ENCODE measurements at regions not wholly inside any gene's neighbourhood (a gene's known extent, or its start where the extent isn't known, plus 50 kb on each side); places are given as distances from the start of the nearest gene placed in this dataset.

DNA sequence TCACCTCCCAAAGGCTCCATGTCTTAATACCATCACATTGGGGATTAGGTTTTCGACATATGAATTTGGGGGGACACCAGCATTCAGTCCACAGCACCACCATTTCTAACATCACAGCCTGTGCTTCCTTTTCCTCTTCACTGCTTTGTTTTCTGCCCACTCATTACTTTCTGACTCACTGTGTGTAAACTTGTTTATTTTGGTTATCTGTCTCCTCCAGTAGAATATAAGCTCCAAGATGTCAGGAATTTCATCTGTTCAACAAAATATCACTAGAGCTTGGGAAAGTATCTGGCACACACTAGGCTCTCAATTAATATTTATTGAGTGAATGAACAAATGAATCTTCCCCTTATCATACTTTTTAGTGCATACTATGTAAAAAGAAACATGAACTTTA is 152.0 kb downstream of the NUFIP1 start:
- TF ChIP-seq, protein P1, sequence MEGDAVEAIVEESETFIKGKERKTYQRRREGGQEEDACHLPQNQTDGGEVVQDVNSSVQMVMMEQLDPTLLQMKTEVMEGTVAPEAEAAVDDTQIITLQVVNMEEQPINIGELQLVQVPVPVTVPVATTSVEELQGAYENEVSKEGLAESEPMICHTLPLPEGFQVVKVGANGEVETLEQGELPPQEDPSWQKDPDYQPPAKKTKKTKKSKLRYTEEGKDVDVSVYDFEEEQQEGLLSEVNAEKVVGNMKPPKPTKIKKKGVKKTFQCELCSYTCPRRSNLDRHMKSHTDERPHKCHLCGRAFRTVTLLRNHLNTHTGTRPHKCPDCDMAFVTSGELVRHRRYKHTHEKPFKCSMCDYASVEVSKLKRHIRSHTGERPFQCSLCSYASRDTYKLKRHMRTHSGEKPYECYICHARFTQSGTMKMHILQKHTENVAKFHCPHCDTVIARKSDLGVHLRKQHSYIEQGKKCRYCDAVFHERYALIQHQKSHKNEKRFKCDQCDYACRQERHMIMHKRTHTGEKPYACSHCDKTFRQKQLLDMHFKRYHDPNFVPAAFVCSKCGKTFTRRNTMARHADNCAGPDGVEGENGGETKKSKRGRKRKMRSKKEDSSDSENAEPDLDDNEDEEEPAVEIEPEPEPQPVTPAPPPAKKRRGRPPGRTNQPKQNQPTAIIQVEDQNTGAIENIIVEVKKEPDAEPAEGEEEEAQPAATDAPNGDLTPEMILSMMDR (IDR thresholded peaks at IDR 0.05 in 2 of 3, conservative IDR thresholded peaks at IDR 0.05 in 1 of 3; ENCODE audit: borderline replicate concordance in 1 of 3, insufficient read depth in 1 of 3, low read depth in 2 of 3, low read length in 2 of 3) = no peak
- TF ChIP-seq JUND (IDR thresholded peaks at IDR 0.05) (no peak), SP1 (IDR thresholded peaks at IDR 0.05; ENCODE audit: low read depth) (no peak), POLR2AphosphoS5 (IDR thresholded peaks at IDR 0.05; ENCODE audit: low read depth, low read length) (no peak), EGR1 (IDR thresholded peaks at IDR 0.05; ENCODE audit: low read depth) (no peak), ZNF274 (IDR thresholded peaks at IDR 0.05; ENCODE audit: low read depth, low read length) (no peak)
- TF ChIP-seq, protein P2, sequence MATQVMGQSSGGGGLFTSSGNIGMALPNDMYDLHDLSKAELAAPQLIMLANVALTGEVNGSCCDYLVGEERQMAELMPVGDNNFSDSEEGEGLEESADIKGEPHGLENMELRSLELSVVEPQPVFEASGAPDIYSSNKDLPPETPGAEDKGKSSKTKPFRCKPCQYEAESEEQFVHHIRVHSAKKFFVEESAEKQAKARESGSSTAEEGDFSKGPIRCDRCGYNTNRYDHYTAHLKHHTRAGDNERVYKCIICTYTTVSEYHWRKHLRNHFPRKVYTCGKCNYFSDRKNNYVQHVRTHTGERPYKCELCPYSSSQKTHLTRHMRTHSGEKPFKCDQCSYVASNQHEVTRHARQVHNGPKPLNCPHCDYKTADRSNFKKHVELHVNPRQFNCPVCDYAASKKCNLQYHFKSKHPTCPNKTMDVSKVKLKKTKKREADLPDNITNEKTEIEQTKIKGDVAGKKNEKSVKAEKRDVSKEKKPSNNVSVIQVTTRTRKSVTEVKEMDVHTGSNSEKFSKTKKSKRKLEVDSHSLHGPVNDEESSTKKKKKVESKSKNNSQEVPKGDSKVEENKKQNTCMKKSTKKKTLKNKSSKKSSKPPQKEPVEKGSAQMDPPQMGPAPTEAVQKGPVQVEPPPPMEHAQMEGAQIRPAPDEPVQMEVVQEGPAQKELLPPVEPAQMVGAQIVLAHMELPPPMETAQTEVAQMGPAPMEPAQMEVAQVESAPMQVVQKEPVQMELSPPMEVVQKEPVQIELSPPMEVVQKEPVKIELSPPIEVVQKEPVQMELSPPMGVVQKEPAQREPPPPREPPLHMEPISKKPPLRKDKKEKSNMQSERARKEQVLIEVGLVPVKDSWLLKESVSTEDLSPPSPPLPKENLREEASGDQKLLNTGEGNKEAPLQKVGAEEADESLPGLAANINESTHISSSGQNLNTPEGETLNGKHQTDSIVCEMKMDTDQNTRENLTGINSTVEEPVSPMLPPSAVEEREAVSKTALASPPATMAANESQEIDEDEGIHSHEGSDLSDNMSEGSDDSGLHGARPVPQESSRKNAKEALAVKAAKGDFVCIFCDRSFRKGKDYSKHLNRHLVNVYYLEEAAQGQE (IDR thresholded peaks at IDR 0.05; ENCODE audit: low read depth) = no peak

All from HCT116 (cell line).